ENCODE measurements at regions not wholly inside any gene's neighbourhood (a gene's known extent, or its start where the extent isn't known, plus 50 kb on each side); places are given as distances from the start of the nearest gene placed in this dataset.
"Not testable (repeated sequence)": the region's sequence is repeated elsewhere in the genome, so short reads cannot be mapped to it uniquely, and the experiment has no call there.

DNA sequence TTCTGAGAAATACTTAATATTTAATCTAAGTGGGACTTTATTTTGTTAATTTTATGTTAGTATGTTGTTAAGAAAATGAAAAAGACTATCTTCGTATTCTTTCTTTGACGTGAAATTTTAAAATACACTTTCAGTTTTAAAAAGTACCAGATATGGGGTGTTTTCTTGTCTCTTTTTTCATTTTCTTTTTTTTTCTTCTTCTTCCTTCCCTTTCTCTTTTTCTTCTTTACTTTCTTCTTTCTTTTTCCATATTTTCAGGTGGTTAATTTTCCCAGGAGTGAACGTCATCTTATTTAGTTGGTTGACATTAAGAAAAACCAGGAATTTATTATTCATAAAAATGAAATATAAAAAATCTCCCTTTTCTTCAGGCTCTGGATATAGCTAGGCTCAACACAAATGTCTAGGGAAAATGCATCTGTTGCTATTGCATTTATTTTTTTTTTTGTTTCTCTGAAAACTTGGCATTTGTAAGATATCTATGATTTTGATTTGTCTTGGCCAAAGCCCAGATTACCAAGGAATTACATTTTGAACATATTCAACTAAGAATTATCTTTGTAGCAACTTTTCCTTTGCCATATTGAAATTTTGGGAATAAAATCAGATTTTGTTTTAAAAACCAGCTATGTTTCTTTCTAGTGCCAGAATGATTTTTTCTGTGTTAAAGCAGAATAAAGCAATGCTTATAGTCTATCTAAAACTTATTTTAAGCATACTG lies 241.3 kb upstream of the FOXP2 start:
- DNase-seq = no peak

DNA sequence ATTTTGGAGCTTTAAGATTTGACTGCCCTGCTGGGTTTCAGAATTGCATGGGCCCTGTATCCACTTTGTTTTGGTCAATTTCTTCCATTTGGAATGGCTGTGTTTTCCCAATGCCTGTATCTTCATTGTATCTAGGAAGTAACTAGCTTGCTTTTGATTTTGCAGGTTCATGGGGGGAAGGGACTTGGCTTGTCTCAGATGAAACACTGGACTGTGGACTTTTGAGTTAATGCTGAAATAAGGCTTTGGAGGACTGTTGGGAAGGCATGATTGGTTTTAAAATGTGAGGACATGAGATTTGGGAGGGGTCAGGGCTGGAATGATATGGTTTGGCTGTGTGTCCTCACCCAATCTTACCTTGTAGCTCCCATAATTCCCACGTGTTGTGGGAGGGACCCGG lies 245.2 kb upstream of the FOXP2 start:
- not testable (repeated sequence) for DNase-seq

DNA sequence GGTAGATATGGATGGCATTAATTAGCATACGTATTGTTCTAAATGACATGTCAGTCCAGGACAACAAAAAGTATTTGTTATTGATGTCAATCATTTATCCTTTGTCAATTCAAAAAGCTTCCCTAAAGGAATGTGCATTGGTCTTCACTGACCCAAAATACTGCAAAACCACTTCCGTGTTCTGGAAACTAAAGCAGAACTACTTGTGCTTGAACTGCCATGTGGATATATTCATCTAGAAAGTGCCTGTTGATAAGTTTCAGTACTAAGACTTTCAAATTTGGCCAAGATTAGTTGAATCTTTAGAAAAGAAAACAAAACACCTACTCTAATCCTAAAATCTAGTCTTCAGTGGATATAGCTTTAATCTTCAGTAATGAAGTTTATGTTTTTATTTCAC lies 242.1 kb upstream of the PPP1R3A start:
- no peak for DNase-seq

DNA sequence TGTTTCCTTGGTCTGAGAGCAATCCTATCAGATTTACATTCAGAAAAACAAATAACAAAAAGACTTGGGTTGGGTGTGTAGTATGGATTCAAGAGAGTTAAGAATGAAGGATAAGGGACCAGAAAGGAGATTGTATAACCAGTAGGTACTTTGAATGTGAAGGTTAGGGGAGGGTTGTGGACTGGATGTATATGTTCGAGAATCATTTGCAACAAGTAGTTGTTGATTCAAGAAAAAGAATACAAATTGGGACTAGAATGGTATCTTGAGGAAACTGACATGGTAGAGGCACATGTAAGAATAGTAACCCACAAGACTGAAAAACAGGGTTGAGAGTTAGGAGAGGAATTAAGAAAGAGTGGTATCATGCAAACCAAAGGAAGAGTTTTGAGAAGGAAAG lies 240.0 kb upstream of the PPP1R3A start:
- no peak for DNase-seq

DNA sequence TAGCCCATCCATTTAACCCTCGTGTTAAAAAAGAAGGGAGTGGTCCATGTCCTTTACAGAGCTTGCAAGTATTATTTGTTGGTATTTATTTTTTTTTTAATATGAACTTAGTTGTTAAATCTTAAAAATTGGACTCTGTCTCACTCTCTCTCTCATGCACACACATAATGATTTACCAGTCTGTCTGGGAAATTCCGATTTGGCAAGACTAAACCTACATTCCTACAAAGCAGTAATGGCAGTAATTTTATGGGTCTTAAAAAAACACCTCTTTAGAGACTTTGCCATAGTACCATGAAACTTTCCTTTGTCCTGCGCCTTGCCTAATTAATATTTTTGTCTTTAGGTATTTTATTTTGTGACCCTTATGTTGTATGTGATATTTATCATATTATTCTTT lies 239.5 kb upstream of the PPP1R3A start:
- DNase-seq = no peak

DNA sequence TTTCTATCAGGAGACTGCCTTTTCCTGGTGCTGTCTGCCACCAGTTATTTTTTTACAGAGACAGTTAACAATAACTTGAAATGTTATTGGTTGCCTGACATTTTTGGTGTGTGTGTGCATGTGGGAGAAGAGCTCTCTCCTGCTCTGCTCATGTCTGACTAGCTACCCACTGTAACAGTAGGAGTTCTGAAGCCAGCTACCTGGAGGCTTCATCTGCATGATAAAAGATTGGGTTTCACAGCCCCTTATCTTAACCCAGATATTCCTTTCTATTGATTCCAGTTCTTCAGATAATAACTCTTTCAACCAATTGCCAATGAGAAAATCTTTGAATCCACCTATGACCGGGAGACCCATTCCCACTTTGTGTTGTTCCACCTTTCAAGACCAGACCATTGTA lies 237.4 kb upstream of the PPP1R3A start:
- DNase-seq = no peak

DNA sequence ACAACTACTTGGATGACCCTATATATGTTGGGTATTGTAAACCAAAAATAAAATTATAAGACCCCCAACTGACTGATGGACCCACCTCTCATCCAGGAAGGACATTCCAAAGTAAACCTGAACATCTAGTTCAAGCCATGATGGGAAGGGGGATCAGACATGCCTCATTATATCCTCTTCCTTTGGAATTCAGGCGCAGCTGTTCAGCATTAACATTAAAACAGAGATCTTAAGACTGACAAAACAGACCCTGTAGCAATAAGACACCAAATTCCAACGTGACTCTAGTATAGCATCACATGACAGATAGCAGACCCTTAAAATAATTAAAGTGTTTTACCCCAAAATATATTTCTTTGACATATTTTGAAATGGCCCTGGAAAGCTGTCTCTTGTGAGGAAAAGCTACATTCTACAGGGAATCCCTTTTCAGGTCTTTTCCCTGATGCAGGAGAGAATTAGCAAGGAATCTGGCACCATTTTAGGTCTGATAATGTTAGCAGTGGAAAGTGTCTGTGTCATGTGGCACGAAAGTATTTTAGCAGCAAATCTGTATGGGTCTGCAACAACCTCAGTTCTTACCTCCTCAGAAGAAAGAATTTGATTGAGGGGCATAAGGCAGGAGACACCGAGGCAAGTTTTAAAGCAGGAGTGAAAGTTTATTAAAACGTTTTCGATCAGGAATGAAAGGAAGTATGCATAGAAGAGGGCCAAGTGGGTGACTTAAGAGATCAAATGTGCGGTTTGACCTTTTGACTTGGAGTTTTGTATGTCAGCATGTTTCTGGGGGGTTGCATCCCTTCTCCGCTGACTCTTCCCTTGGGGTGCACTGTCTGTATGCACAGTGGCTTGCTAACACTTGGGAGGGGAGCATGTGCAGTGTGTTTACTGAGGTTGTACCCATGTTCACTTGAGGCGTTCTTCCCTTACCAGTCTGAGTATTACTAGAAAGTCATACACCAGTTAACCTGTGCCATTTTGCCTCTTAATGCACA lies 236.6 kb upstream of the PPP1R3A start:
- DNase-seq = no peak

DNA sequence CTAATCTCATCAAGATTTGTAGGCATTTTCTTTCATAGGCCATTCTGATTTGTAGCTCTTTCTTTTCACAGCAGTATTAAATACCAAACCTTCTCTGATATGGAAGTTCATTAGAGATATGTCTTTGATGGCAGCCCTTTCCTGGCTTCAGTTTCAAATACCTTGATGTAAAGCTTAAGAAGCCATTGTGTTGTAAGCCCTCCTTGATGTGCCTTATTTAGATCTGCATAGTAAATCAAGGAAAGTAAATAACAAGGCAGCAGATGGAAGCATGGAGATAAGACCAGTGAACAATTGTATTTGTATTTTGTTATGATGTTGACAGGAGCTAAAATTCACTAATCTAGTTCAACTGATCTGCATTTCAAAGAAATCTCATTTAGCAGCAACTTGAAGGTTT lies 234.9 kb upstream of the PPP1R3A start:
- no peak for DNase-seq

DNA sequence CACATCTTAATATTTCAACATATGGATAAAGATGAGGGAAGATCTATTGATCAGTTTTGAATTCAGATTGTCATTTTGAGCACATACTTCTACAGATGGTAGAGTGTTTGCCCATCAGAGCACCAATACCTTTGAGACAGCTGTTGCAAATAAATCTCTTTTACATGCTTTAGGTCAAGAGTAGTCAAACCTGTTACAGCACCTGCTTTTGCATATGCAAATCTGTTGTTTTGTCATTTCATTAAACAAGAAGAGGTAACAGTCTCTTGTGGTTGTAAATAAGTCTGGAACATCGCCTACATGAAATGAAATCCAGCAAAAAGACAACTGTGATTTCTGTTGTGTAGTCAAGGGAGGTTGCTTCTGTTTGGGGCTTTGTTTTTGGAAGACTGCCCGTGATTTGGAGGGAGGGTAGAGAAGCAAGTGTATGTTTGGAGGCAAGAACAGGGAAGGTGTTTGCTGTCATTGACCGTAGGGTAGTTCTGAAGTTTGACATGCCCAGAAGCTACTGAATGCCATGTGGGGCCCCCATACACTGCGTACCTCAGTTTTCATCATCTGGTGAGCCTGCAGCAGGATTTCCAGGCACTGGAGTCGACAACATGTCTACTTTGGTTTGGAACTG lies 233.6 kb upstream of the PPP1R3A start:
- no peak for DNase-seq

DNA sequence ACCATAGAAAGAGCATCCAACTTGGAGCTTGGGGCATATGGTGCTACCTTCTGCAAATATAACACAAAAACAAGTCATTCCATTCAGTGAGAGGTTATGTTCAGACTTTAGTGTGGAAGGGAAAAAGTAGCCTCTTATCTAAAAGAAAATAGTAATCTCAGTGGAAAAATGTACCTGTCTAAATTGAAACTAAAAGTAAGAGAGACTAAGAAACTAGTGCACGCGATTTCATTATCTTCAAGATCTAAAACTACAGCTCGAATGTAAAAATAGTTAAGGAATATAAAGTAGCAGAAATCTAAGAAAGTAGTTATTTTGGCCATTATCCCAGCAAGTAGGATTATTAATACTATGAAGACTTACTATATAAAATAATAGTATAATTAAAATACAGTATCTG lies 233.0 kb upstream of the PPP1R3A start:
- DNase-seq = no peak

DNA sequence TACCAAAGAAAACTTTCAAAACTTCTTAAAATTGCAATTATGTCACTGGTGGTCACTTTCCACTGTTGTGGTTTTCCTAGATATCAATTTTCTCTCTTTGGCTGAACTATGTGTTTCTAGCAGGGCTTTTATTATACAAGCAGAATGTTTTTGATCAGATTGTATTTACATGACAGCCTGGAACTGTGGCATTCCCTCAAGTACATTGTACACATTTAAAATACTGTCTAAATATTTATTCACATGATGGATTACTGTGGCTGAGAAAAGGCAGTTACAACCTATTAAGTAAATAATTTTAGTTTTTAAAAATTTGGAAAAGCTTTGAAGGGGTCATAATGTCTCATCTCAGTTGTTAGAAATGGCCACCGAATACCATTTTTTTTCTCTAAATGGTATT lies 231.9 kb upstream of the PPP1R3A start:
- no peak for DNase-seq

DNA sequence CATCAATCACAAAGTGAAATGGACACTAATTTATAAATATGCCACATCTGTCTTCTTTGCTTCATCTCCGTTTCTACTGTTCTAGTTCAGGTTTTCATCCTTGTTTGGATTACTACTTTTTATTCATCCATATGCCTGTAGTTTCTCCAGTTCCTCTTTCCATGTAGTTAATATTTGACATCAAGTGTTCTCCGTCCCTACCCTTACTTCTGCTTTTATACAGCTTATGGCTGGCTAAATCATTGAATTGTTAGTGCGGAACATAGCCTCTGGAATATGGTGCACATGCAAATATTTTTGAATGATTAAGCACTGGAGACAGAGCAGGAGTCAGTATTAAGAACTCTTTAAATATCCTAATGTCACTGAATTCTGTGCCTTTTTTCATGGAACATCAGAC lies 230.0 kb upstream of the PPP1R3A start:
- DNase-seq = no peak

DNA sequence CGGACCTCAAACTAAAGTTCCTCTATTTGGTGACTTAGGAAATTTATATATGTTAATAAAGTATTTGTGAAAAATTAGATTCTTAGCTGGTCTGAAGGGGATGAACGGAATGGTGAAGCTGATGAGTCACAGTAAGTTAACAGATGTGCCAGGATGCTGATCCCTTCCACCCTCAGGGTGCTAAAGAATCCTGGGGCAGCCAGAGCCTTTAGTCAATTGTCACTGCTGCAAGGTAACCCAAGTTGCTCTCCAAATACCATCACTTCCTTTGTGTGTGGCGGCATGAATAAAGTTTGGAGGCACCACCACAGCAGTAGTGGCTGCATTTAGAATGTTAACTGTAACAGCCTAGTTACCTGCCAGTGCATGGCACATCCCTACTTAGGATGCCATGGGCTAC lies 222.6 kb upstream of the PPP1R3A start:
- no peak for DNase-seq

DNA sequence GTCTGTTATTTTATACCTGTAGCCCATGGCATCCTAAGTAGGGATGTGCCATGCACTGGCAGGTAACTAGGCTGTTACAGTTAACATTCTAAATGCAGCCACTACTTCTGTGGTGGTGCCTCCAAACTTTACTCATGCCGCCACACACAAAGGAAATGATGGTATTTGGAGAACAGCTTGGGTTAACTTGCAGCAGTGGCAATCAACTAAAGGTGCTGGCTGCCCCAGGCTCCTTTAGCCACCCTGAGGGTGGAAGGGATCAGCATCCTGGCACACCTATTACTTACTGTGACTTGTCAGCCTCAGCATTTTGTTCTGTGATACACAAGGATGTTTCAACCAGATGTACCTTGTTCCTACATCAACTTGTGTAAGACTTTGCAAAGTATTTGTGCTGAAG lies 221.8 kb upstream of the PPP1R3A start:
- no peak for DNase-seq

DNA sequence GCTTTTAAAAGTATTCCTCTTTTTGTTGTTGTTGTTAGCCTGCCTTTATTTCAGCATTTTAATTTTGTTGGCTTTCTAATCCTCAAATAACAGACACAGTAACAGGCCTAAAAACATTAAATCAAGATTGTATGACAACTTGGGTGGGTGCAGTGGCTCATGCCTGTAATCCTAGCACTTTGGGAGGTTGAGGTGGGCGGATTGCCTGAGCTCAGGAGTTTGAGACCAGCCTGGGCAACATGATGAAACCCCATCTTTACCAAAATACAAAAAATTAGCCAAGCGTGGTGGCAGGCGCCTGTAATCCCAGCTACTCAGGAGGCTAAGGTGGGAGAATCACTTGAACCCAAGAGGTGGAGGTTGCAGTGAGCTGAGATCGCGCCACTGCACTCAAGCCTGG lies 220.9 kb upstream of the PPP1R3A start:
- DNase-seq = not testable (repeated sequence)

DNA sequence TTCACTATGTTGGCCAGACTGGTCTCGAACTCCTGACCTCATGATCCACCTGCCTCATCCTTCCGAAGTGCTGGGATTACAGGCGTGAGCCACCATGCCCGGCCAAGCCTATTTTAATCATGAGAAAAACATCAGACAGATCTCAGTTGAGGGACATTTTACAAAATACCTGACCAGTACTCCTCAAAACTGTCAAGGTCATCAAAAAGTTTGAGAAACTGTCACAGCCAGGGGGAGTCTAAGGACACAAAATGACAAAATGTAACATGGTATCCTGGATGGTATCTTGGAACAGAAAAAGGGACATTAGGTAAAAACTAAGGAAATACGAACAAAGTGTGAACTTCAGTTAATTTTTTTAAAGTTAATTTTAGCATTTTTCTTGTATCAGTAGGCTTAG lies 219.8 kb upstream of the PPP1R3A start:
- DNase-seq = no peak

DNA sequence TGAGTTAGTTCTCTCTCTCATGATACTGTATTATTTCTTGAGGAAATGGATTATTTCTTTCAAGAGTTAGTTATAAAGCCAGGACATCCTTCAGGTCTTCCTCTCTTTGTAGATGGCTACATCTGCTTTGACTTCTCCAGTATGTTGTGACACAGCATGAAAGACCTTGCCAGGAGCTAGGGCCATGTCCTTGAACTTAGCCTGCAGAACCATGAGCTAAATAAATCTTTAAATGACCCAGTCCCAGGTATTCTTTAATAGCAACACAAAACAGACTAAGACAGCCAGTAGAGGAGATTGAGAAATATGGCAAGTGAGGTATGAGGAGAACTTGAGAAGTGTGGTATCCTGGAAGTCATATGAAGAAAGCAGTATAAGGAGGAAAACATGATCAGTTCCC lies 214.9 kb upstream of the PPP1R3A start:
- DNase-seq = no peak

DNA sequence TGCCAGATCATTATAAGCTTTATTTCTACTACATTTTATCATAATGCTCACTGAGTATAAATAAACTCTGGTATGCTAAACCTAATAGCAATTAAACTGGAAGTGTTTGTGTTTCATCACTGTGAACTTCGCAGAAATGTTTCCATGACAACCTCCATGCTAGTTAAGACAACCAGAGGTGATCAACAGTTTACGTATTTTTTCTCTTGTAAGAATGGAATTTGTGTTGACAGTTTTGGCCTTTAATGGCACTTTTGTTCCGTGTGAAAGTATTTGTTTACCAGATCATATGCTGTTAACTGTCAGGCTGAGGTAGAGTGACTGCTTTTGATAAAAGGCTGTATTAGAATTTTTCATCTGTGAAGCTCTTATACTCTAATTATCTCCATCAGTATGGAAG lies 212.1 kb upstream of the PPP1R3A start:
- no peak for DNase-seq

DNA sequence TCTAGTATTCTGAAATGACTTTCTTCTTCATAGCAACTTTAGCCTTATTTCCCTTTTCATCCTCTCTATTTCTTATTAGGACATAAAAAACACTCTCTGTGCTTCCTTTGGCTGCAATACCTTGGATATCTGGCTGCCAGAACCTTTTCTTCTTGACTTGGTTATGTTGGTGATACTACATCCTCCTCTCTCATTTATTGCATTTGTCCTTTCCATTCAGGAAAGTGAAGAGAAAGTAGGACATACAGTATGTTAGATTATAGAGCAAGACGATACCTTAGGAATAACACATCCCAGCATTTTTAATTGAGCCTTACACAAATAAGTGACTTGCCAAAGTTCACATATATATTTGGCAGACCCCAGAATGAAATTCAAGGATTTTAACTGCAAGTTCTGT lies 210.1 kb upstream of the PPP1R3A start:
- DNase-seq = no peak

DNA sequence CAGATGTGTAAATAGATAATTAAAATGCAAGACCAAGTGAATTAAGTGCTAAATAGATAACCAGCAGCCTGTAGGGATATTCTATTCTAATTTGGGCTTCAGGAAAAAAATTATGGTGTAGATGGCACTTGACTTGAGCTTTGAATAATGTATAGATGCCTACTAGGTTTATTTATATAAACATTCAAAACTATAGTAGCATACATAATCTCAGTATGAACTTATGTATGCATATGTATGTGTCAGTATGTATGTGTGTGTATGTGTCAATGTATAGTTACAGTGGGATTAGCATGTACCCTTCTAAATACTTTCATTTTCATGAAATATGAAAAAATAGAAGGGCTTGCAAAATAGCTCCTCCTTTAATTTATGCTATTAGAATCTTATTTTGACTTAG lies 207.3 kb upstream of the PPP1R3A start:
- DNase-seq = no peak

DNA sequence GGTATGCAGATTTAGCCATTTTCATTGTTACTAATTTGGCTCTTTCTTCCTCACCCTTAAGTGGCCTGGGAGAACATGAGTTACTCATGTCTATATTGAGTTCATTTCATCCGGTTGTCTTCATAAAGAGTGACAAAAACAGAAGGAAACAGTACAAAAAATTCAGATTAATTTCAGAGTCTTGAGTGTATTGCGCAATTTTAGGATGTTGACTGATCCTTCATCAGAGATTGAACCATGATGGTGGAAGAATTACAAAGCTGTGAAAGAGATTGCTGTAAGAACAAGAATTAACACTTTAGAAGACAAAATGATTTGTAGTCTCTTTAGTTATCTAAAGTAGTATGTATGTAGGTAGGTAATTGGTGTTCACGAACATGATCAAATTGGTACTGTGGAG lies 194.0 kb upstream of the PPP1R3A start:
- DNase-seq = no peak

DNA sequence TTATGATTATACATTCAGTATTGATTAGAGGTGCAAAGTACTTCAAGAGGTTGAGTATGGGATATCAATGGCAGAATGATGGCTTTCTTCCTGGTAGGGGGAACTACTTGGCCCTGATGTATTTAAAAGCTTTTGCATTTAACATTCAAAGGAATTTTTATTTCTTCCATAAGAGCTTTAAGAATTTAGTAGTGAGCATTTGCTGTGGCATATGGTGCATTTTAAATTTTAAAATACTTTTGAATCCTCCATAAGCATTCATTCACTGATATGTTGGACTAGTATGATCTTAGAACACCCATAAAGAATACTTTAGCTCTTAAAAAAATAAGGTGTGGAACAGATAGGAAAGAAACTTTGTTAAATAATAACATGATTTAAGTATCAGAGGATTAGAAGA lies 191.9 kb upstream of the PPP1R3A start:
- no peak for DNase-seq

DNA sequence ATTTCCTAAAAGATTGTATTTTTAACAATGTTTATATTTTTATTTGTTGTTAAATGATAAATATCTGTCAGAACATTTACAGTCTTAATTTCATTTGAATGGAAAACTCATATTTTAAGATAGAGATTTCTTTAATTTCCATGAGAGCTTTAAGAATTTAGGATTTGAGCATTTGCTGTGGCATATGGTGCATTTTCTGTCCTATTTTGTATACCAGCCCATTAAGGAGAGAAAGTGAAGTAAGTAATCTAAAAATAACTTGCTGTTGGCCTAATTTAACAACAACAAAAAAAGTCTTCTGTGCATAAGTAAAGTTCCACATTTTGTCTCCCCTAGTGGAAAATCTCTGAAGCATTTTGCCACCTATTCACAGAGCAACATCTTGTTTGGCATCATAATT lies 190.9 kb upstream of the PPP1R3A start:
- DNase-seq = no peak

DNA sequence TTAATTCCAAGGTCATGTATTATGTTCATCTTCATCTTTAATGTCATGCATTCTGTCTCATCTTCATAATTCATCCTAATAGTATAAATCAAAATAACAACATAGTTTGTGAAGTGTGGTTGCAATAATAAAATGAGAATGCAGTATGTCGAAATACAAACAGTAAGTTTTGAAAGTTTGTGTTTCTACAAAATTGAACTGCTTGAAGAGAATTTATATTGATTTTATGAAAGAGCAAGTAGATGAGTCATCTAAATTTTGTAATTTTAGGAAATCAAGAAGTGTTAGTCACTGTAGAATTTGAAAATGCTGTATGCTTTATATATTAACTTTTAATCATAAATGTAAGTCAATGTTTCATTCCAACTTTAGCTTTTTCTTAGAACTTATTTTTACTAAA lies 190.5 kb upstream of the PPP1R3A start:
- DNase-seq = no peak

Data from CD4-positive, alpha-beta T cell treated with Interleukin-21 for 1 hour (primary cell).